GM12878 (cell line): ENCODE measurements at regions not wholly inside any gene's neighbourhood (a gene's known extent, or its start where the extent isn't known, plus 50 kb on each side); places are given as distances from the start of the nearest gene placed in this dataset.

ENCODE experiments used
- ASH2L ChIP-seq: fragments of 300-600, 200-600 bp; sonication (generic); IDR thresholded peaks from 2 replicates; pipeline ENCODE4 v1.6.1; 2017; ENCODE audit warnings: low read depth, mild to moderate bottlenecking, borderline replicate concordance
- BMI1 ChIP-seq: fragments of 450-650 bp; IDR thresholded peaks from 2 replicates; pipeline ENCODE4 v1.6.1; 2016; ENCODE audit warnings: mild to moderate bottlenecking, moderate library complexity, borderline replicate concordance
- BRCA1 ChIP-seq: IDR thresholded peaks from 2 replicates; pipeline ENCODE4 v1.6.1; 2011; ENCODE audit warnings: low read depth, low read length, improper control_type of control experiment
- EGR1 ChIP-seq, 2 experiments: IDR thresholded peaks; 1 replicate in 1 of 2; 2 replicates in 1 of 2; pipeline ENCODE4 v1.6.1; 2011 to 2012; ENCODE audit warnings: low read depth in 2 of 2, low read length in 2 of 2, borderline replicate concordance in 1 of 2, mild to moderate bottlenecking in 1 of 2, moderate library complexity in 1 of 2
- EZH2 ChIP-seq: IDR thresholded peaks from 2 replicates; pipeline ENCODE4 v1.6.1; 2012; ENCODE audit warnings: low read depth, mild to moderate bottlenecking, control low read depth, inconsistent platforms, low read length, borderline replicate concordance; ENCODE audit not compliant: control insufficient read depth
- GABPA ChIP-seq: IDR thresholded peaks from 2 replicates; pipeline ENCODE4 v1.6.1; 2014; ENCODE audit warnings: antibody characterized with exemption, low read depth, mild to moderate bottlenecking, inconsistent platforms
- GATAD2B ChIP-seq: fragments of 450-650 bp; conservative IDR thresholded peaks from 2 replicates; pipeline ENCODE4 v1.6.1; 2017; ENCODE audit warnings: low read depth, mild to moderate bottlenecking, moderate library complexity
- NBN ChIP-seq: fragments of 450-650 bp; IDR thresholded peaks from 2 replicates; pipeline ENCODE4 v1.6.1; 2016
- NFIC ChIP-seq: IDR thresholded peaks from 2 replicates; pipeline ENCODE4 v1.6.1; 2012; ENCODE audit warnings: low read depth, mild to moderate bottlenecking, inconsistent platforms, low read length, moderate library complexity
- PAX8 ChIP-seq: fragments of 450-650 bp; IDR thresholded peaks from 2 replicates; pipeline ENCODE4 v1.6.1; 2017; ENCODE audit warnings: mild to moderate bottlenecking, moderate library complexity
- POLR2AphosphoS5 ChIP-seq: IDR thresholded peaks from 2 replicates; pipeline ENCODE4 v1.6.1; 2011; ENCODE audit warnings: mild to moderate bottlenecking, low read length, inconsistent platforms
- RAD51 ChIP-seq: fragments of 450-650 bp; IDR thresholded peaks from 2 replicates; pipeline ENCODE4 v1.6.1; 2016; ENCODE audit warnings: moderate library complexity, mild to moderate bottlenecking, inconsistent platforms
- SRF ChIP-seq, 2 experiments: IDR thresholded peaks; 2 replicates each; pipeline ENCODE4 v1.6.1; 2011; ENCODE audit warnings: low read depth in 2 of 2, low read length in 2 of 2, mild to moderate bottlenecking in 1 of 2, moderate library complexity in 1 of 2
- STAT3 ChIP-seq: IDR thresholded peaks from 2 replicates; pipeline ENCODE4 v1.6.1; 2011; ENCODE audit warnings: low read depth, low read length, improper control_type of control experiment
- TBL1XR1 ChIP-seq: IDR thresholded peaks from 2 replicates; pipeline ENCODE4 v1.6.1; 2012; ENCODE audit warnings: low read depth, low read length, improper control_type of control experiment
- ZBED1 ChIP-seq: IDR thresholded peaks from 2 replicates; pipeline ENCODE4 v1.6.1; 2016; ENCODE audit warnings: borderline replicate concordance
- TF ChIP-seq, protein P1 (sequence below): IDR thresholded peaks from 2 replicates; pipeline ENCODE4 v1.6.1; 2012; ENCODE audit warnings: improper control_type of control experiment, low read depth, low read length; ENCODE audit not compliant: insufficient replicate concordance
- TF ChIP-seq, protein P2 (sequence below): IDR thresholded peaks from 2 replicates; pipeline ENCODE4 v1.6.1; 2012; ENCODE audit warnings: low read length, inconsistent platforms
- TF ChIP-seq, protein P3 (sequence below), 3 experiments: IDR thresholded peaks in 2 of 3; conservative IDR thresholded peaks in 1 of 3; 2 replicates each; pipeline ENCODE4 v1.5.1; 2011; ENCODE audit warnings: low read depth in 3 of 3, low read length in 3 of 3, mild to moderate bottlenecking in 3 of 3, control low read depth in 2 of 3, moderate library complexity in 2 of 3, inconsistent platforms in 1 of 3, mixed read lengths in 1 of 3; ENCODE audit not compliant: control insufficient read depth in 2 of 3, insufficient read depth in 1 of 3; ENCODE audit errors: extremely low read depth in 1 of 3
- TF ChIP-seq, protein P4 (sequence below): IDR thresholded peaks from 2 replicates; pipeline ENCODE4 v1.6.1; 2011; ENCODE audit warnings: borderline replicate concordance, low read depth, mild to moderate bottlenecking, moderate library complexity, mixed read lengths, low read length; ENCODE audit not compliant: insufficient read depth; ENCODE audit errors: extremely low read length

- TF ChIP-seq EZH2 = no peak
- TF ChIP-seq, protein P1, sequence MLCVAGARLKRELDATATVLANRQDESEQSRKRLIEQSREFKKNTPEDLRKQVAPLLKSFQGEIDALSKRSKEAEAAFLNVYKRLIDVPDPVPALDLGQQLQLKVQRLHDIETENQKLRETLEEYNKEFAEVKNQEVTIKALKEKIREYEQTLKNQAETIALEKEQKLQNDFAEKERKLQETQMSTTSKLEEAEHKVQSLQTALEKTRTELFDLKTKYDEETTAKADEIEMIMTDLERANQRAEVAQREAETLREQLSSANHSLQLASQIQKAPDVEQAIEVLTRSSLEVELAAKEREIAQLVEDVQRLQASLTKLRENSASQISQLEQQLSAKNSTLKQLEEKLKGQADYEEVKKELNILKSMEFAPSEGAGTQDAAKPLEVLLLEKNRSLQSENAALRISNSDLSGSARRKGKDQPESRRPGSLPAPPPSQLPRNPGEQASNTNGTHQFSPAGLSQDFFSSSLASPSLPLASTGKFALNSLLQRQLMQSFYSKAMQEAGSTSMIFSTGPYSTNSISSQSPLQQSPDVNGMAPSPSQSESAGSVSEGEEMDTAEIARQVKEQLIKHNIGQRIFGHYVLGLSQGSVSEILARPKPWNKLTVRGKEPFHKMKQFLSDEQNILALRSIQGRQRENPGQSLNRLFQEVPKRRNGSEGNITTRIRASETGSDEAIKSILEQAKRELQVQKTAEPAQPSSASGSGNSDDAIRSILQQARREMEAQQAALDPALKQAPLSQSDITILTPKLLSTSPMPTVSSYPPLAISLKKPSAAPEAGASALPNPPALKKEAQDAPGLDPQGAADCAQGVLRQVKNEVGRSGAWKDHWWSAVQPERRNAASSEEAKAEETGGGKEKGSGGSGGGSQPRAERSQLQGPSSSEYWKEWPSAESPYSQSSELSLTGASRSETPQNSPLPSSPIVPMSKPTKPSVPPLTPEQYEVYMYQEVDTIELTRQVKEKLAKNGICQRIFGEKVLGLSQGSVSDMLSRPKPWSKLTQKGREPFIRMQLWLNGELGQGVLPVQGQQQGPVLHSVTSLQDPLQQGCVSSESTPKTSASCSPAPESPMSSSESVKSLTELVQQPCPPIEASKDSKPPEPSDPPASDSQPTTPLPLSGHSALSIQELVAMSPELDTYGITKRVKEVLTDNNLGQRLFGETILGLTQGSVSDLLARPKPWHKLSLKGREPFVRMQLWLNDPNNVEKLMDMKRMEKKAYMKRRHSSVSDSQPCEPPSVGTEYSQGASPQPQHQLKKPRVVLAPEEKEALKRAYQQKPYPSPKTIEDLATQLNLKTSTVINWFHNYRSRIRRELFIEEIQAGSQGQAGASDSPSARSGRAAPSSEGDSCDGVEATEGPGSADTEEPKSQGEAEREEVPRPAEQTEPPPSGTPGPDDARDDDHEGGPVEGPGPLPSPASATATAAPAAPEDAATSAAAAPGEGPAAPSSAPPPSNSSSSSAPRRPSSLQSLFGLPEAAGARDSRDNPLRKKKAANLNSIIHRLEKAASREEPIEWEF = peak; percentile 79
- TF ChIP-seq, protein P2, sequence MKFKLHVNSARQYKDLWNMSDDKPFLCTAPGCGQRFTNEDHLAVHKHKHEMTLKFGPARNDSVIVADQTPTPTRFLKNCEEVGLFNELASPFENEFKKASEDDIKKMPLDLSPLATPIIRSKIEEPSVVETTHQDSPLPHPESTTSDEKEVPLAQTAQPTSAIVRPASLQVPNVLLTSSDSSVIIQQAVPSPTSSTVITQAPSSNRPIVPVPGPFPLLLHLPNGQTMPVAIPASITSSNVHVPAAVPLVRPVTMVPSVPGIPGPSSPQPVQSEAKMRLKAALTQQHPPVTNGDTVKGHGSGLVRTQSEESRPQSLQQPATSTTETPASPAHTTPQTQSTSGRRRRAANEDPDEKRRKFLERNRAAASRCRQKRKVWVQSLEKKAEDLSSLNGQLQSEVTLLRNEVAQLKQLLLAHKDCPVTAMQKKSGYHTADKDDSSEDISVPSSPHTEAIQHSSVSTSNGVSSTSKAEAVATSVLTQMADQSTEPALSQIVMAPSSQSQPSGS = peak; percentile 98
- peak; percentile 83; the same call in 1 of the 2 replicates for TF ChIP-seq ZBED1
- TF ChIP-seq EGR1 (IDR thresholded peaks at IDR 0.05; ENCODE audit: borderline replicate concordance in 1 of 2, low read depth in 2 of 2, low read length in 2 of 2) = no peak
- peak; percentile 85 for TF ChIP-seq TBL1XR1
- 0 out of 2 replicates have a peak, but pooled peaks have one; percentile 45 for TF ChIP-seq POLR2AphosphoS5
- no peak for TF ChIP-seq ASH2L
- TF ChIP-seq, protein P3, sequence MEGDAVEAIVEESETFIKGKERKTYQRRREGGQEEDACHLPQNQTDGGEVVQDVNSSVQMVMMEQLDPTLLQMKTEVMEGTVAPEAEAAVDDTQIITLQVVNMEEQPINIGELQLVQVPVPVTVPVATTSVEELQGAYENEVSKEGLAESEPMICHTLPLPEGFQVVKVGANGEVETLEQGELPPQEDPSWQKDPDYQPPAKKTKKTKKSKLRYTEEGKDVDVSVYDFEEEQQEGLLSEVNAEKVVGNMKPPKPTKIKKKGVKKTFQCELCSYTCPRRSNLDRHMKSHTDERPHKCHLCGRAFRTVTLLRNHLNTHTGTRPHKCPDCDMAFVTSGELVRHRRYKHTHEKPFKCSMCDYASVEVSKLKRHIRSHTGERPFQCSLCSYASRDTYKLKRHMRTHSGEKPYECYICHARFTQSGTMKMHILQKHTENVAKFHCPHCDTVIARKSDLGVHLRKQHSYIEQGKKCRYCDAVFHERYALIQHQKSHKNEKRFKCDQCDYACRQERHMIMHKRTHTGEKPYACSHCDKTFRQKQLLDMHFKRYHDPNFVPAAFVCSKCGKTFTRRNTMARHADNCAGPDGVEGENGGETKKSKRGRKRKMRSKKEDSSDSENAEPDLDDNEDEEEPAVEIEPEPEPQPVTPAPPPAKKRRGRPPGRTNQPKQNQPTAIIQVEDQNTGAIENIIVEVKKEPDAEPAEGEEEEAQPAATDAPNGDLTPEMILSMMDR (IDR thresholded peaks at IDR 0.05 in 2 of 3, conservative IDR thresholded peaks at IDR 0.05 in 1 of 3; ENCODE audit: control insufficient read depth in 2 of 3, extremely low read depth in 1 of 3, insufficient read depth in 1 of 3, low read depth in 3 of 3, low read length in 3 of 3) = no peak
- TF ChIP-seq NFIC = peak; percentile 98
- TF ChIP-seq RAD51 = no peak
- TF ChIP-seq BRCA1 = no peak
- no peak for TF ChIP-seq SRF (IDR thresholded peaks at IDR 0.05; ENCODE audit: low read depth in 2 of 2, low read length in 2 of 2)
- no peak; the same call in 1 of the 2 replicates for TF ChIP-seq BMI1
- TF ChIP-seq NBN = peak; percentile 60; the same call in 1 of the 2 replicates
- TF ChIP-seq, protein P4, sequence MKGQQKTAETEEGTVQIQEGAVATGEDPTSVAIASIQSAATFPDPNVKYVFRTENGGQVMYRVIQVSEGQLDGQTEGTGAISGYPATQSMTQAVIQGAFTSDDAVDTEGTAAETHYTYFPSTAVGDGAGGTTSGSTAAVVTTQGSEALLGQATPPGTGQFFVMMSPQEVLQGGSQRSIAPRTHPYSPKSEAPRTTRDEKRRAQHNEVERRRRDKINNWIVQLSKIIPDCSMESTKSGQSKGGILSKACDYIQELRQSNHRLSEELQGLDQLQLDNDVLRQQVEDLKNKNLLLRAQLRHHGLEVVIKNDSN = no peak
- no peak for TF ChIP-seq GABPA
- TF ChIP-seq PAX8 = no peak
- TF ChIP-seq GATAD2B = no peak; the same call in 1 of the 2 replicates
- 0 out of 2 replicates have a peak, but pooled peaks have one; percentile 32 for TF ChIP-seq STAT3
These were observed 316.0 kb upstream of the CBLB start (continued) for GRCh38 chr3:106184540-106185457.
